HG02763 (cell line): ENCODE measurements at regions not wholly inside any gene's neighbourhood (a gene's known extent, or its start where the extent isn't known, plus 50 kb on each side); places are given as distances from the start of the nearest gene placed in this dataset.

Experiments used
- ATAC-seq: cut with Tn5 transposase; IDR thresholded peaks from one replicate; pipeline ENCODE4 v1.9.1; 2021; ENCODE audit warnings: mild to moderate bottlenecking, moderate library complexity; ENCODE audit not compliant: unreplicated experiment

GRCh38 chr7:98679741-98680140 is 62.7 kb downstream of the NPTX2 start:
- ATAC-seq, result no peak

GRCh38 chr7:98681511-98681910 is 64.4 kb downstream of the NPTX2 start:
- ATAC-seq, result no peak

- no peak for ATAC-seq
Measured at GRCh38 chr7:98681951-98682350, 64.9 kb downstream of the NPTX2 start.

GRCh38 chr7:98683514-98683913 is 66.4 kb downstream of the NPTX2 start:
- no peak for ATAC-seq

GRCh38 chr7:98685541-98685940 is 68.5 kb downstream of the NPTX2 start:
- ATAC-seq, result no peak

GRCh38 chr7:98686466-98687080 is 69.5 kb downstream of the NPTX2 start:
- no peak for ATAC-seq

- ATAC-seq, result no peak
Measured at GRCh38 chr7:98687111-98687751, 70.1 kb downstream of the NPTX2 start.

GRCh38 chr7:98691619-98692018 is 74.5 kb downstream of the NPTX2 start:
- no peak for ATAC-seq

GRCh38 chr7:98697083-98697482 is 80.0 kb downstream of the NPTX2 start:
- no peak for ATAC-seq

GRCh38 chr7:98697485-98698240 is 80.6 kb downstream of the NPTX2 start:
- no peak for ATAC-seq

- ATAC-seq, result no peak
Measured at GRCh38 chr7:98698976-98699375, 81.9 kb downstream of the NPTX2 start.

- no peak for ATAC-seq
Measured at GRCh38 chr7:98700533-98700932, 83.4 kb downstream of the NPTX2 start.

GRCh38 chr7:98701372-98701771 is 84.3 kb downstream of the NPTX2 start:
- ATAC-seq, result no peak

- ATAC-seq, result no peak
Measured at GRCh38 chr7:98702021-98702420, 84.9 kb downstream of the NPTX2 start.

- no peak for ATAC-seq
Measured at GRCh38 chr7:98703916-98704315, 86.8 kb downstream of the NPTX2 start.

GRCh38 chr7:98705626-98706025 is 88.5 kb downstream of the NPTX2 start:
- ATAC-seq, result no peak

- ATAC-seq, result no peak
Measured at GRCh38 chr7:98707076-98707475, 90.0 kb downstream of the NPTX2 start.

GRCh38 chr7:98711945-98712344 is 94.9 kb downstream of the NPTX2 start:
- no peak for ATAC-seq

- no peak for ATAC-seq
Measured at GRCh38 chr7:98713165-98713810, 96.2 kb downstream of the NPTX2 start.

GRCh38 chr7:98719396-98719795 is 102.3 kb downstream of the NPTX2 start:
- no peak for ATAC-seq

GRCh38 chr7:98722402-98722801 is 105.3 kb downstream of the NPTX2 start:
- ATAC-seq, result no peak

- ATAC-seq, result no peak
Measured at GRCh38 chr7:98724591-98724990, 107.5 kb downstream of the NPTX2 start.
